RWPE1 (cell line): ENCODE measurements at regions not wholly inside any gene's neighbourhood (a gene's known extent, or its start where the extent isn't known, plus 50 kb on each side); places are given as distances from the start of the nearest gene placed in this dataset.

Experiments used
- CTCF ChIA-PET: fragments of 350-600 bp; sonication (Branson Sonifier 250); formaldehyde crosslinking; extraction: SDS; loops from one replicate; lab custom pipeline; 2021; lab: Yijun Ruan, JAX
- POLR2A ChIA-PET: fragments of 400-600 bp; formaldehyde crosslinking; extraction: SDS; loops from one replicate; lab custom pipeline; 2020; ENCODE audit warnings: antibody characterized with exemption; ENCODE audit not compliant: low non-redundant PET; lab: Yijun Ruan, JAX
- DNase-seq: peaks from one replicate; pipeline ENCODE4 v3.0.0; 2012; ENCODE audit warnings: low spot score
- H3K27ac ChIP-seq: fragments of 450-650 bp; 2 replicates; pipeline ENCODE4 v1.5.1; 2017
- TF ChIP-seq, protein P1 (sequence below): fragments of 450-650 bp; conservative IDR thresholded peaks from 2 replicates; pipeline ENCODE4 v1.5.1; 2017; ENCODE audit warnings: low read depth, mild to moderate bottlenecking

- no peak for DNase-seq
- ChIA-PET POLR2A (no interaction called here), CTCF (no interaction called here)
- H3K27ac ChIP-seq = no peak overlapping the region
- TF ChIP-seq, protein P1, sequence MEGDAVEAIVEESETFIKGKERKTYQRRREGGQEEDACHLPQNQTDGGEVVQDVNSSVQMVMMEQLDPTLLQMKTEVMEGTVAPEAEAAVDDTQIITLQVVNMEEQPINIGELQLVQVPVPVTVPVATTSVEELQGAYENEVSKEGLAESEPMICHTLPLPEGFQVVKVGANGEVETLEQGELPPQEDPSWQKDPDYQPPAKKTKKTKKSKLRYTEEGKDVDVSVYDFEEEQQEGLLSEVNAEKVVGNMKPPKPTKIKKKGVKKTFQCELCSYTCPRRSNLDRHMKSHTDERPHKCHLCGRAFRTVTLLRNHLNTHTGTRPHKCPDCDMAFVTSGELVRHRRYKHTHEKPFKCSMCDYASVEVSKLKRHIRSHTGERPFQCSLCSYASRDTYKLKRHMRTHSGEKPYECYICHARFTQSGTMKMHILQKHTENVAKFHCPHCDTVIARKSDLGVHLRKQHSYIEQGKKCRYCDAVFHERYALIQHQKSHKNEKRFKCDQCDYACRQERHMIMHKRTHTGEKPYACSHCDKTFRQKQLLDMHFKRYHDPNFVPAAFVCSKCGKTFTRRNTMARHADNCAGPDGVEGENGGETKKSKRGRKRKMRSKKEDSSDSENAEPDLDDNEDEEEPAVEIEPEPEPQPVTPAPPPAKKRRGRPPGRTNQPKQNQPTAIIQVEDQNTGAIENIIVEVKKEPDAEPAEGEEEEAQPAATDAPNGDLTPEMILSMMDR = no peak
Observed at GRCh38 chr12:20264026-20264425, 104.3 kb upstream of the PDE3A start.

DNA sequence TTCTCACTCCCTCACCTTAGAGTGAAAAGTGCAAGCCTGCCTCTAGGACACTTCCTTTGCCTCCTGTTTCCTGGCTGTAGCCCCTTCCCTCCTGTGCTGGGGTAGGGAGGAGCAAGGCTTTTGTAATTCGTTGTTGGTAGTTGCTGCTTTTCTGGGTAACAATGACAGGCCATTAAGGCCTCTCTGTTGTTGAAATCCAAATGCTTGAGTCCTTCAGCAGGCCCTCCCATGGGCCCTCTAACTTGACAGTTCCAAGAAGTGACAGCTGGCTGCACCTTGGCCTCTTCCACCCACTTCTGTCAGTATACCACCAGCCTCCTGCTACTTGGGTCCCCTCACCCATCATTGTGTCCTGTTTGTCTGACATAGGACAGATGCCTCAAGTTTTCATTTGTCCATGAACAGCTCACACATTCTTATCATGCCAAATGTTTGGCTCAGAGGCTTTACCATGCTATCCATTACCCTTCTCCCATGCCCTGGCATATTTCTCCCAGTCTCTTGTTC, 103.7 kb upstream of the PDE3A start:
- TF ChIP-seq, protein P1 = no peak
- ChIA-PET POLR2A (no interaction called here), CTCF (no interaction called here)
- no peak for DNase-seq
- H3K27ac ChIP-seq = no peak overlapping the region

- DNase-seq = no peak
- ChIA-PET CTCF (no interaction called here), POLR2A (no interaction called here)
- no peak overlapping the region for H3K27ac ChIP-seq
- TF ChIP-seq, protein P1 = no peak
Observed at GRCh38 chr12:20268121-20268732, 100.1 kb upstream of the PDE3A start.

GRCh38 chr12:20268771-20269170, 99.6 kb upstream of the PDE3A start:
- TF ChIP-seq, protein P1 = no peak
- ChIA-PET CTCF (no interaction called here), POLR2A (no interaction called here)
- DNase-seq = no peak
- no peak overlapping the region for H3K27ac ChIP-seq

DNA sequence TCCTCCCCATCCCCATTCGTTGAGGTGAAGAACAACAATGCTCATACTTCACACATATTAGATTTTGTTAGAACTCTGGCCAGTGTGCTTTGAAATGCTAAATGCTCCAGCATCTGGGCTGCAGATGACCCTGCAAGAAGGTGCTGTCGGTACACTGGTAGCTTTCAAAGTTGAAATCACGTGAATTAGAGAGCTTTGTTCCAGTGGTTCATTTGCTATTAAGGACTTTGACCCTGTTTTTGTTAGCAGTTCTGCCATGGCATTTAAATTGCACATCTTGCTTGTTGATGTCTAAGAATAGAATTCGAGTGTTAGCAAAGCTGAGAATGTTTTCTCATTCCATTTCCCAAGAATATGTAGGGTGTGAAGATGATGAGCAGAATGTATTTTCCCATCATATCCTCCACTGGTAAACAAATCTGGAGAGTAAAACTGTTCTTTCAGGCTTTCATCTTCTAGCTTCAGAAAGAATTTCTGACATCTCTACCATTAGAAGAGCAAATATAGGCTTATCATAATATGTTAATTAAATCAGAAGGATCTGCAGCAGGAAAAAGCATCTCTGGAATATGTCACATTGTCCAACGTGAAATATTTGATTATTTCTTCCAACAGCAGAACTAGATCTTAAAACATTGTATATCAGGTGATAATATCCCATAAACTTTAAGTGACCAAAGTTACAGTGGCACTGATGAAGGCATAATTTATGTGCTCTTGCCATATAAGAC, 98.8 kb upstream of the PDE3A start:
- DNase-seq = no peak
- TF ChIP-seq, protein P1 = no peak
- ChIA-PET CTCF (no interaction called here), POLR2A (no interaction called here)
- no peak overlapping the region for H3K27ac ChIP-seq

DNA sequence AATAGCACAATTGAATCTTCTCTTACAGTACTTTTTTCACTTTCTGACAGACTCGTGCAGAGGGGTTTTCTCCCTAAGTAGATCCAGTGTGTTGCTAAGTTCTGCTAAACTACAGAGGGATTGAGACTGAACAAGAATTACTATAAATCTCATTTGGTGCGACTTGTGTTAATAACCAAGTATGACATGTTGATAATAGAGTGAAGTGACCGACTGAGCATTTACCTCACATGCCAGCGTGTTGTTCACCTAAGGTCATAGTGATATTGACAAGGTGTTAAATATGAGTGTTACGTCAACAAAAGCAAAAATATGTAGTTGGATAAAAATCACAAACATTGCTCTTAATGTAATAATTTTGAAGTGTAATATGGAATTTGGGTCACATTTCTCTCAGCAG, 97.8 kb upstream of the PDE3A start:
- ChIA-PET POLR2A (no interaction called here), CTCF (no interaction called here)
- no peak for DNase-seq
- TF ChIP-seq, protein P1 = no peak
- no peak overlapping the region for H3K27ac ChIP-seq
